ENCODE measurements at regions not wholly inside any gene's neighbourhood (a gene's known extent, or its start where the extent isn't known, plus 50 kb on each side); places are given as distances from the start of the nearest gene placed in this dataset.
A peak's percentile ranks its signal among the peaks of the same experiment; 100 is the strongest.
"Not testable (repeated sequence)": the region's sequence is repeated elsewhere in the genome, so short reads cannot be mapped to it uniquely, and the experiment has no call there.

- peak; percentile 17 for DNase-seq (ENCODE audit: low spot score)
Measured at GRCh38 chr2:203631068-203631757, 75.2 kb upstream of the CD28 start.

- DNase-seq (ENCODE audit: low spot score): no peak
Measured at GRCh38 chr2:203636588-203637470, 69.6 kb upstream of the CD28 start.

GRCh38 chr2:203637471-203638167, 68.8 kb upstream of the CD28 start:
- DNase-seq (ENCODE audit: low spot score): no peak

GRCh38 chr2:203641865-203642264, 64.6 kb upstream of the CD28 start:
- DNase-seq (ENCODE audit: low spot score): not testable (repeated sequence)

- not testable (repeated sequence) for DNase-seq (ENCODE audit: low spot score)
Measured at GRCh38 chr2:203642841-203643240, 63.6 kb upstream of the CD28 start.

GRCh38 chr2:203645831-203646230, 60.6 kb upstream of the CD28 start:
- DNase-seq (ENCODE audit: low spot score): no peak

- DNase-seq (ENCODE audit: low spot score): no peak
Measured at GRCh38 chr2:203646266-203646864, 60.1 kb upstream of the CD28 start.

- no peak for DNase-seq (ENCODE audit: low spot score)
Measured at GRCh38 chr2:203646961-203647360, 59.5 kb upstream of the CD28 start.

- DNase-seq (ENCODE audit: low spot score): no peak
Measured at GRCh38 chr2:203647579-203647978, 58.9 kb upstream of the CD28 start.

- no peak for DNase-seq (ENCODE audit: low spot score)
Measured at GRCh38 chr2:203648273-203648672, 58.2 kb upstream of the CD28 start.

- no peak for DNase-seq (ENCODE audit: low spot score)
Measured at GRCh38 chr2:203649176-203649814, 57.1 kb upstream of the CD28 start.

GRCh38 chr2:203650860-203651613, 55.4 kb upstream of the CD28 start:
- DNase-seq (ENCODE audit: low spot score): peak; percentile 49

GRCh38 chr2:203651621-203652020, 54.8 kb upstream of the CD28 start:
- no peak for DNase-seq (ENCODE audit: low spot score)

- DNase-seq (ENCODE audit: low spot score): no peak
Measured at GRCh38 chr2:203654826-203655225, 51.6 kb upstream of the CD28 start.

GRCh38 chr2:203656522-203657287, 49.7 kb upstream of the CD28 start:
- peak; percentile 82 for DNase-seq (ENCODE audit: low spot score)
